IPS DF 4.7 (cell line): ENCODE measurements at regions not wholly inside any gene's neighbourhood (a gene's known extent, or its start where the extent isn't known, plus 50 kb on each side); places are given as distances from the start of the nearest gene placed in this dataset.
"Not testable (repeated sequence)": the region's sequence is repeated elsewhere in the genome, so short reads cannot be mapped to it uniquely, and the experiment has no call there.

Experiments used
- DNase-seq: peaks from one replicate; pipeline ENCODE4 v3.0.0-alpha.2; 2013; ENCODE audit warnings: low spot score; ENCODE audit errors: extremely low read depth

DNA sequence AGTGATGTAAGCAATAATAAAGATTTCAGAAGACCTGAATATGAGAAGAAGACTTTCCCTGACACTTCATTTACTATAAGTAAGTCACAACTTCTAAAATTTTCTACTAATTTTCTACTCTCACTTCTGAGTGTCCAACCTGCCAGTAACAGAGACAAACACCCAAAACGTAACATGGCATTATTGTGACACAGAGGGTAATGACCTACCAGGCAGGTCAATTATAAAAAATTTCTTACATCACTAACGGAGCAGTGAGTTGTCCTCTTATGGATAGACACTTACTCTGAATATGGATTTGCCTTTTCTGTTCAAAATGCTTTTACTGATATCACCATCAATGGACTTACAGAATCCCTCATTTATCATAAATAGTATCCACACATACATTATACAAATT is 405.9 kb upstream of the MAGEB16 start:
- no peak for DNase-seq

DNA sequence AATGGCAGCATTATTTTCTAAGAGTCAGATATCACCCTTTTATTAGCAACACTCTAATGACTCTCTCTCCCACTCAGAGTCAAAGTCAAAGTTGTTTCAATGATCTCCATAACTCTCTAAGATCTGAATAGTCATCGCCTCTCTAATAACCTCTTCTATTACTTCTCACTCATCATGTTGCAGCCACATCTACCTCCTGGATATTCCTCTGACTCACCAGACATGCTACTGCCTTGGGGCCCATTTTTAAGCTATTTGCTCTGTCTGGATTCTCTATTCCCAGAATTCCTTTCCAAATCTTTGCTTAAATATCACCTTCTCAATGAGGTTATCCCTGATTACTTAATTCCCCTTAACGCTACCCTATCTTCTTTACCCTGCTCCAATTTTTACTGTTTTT is 391.8 kb upstream of the MAGEB16 start:
- DNase-seq = no peak

DNA sequence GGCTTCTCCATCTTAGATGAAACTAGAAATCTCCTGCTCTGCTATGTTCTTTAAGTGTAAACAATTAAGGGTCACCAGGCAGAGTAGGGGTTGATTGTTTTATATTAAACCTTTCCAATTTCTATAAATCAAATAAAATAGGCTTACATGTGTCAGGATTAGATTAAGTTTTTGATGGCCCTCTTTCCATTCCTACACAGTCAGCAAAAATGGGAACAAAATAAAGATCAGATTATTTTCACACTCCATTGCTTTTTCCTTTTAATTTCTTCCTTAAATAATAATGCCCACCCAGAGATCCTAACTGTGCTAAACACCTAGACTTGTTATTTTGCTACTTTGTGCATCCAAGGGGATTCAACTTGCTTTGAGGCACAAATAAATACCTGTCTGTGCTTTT is 381.4 kb upstream of the MAGEB16 start:
- no peak for DNase-seq

GRCh38 chrX:35432056-35432455 is 366.1 kb upstream of the MAGEB16 start:
- DNase-seq = no peak

- no peak for DNase-seq
These were observed 359.0 kb upstream of the MAGEB16 start for GRCh38 chrX:35439034-35439660.

DNA sequence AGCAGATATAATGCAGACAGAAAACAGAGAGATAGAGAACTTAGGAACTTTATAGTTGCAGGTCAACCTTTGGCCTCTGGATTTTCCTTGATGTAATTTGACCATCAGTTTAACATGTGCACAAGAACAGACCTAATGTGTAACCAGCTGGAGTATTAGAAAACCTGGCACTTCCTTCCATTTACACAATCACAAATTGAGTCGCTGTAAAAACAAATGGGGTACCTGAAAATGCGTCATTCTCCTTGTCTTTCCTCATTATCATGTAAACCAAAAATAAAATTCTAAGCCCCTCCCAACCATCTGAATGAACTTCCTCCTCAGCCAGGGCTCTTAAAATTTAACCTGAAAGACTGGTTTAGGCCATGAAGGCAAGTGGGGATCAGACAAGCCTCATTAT is 358.4 kb upstream of the MAGEB16 start:
- no peak for DNase-seq

- DNase-seq = no peak
These were observed 355.7 kb upstream of the MAGEB16 start for GRCh38 chrX:35442421-35442820.

DNA sequence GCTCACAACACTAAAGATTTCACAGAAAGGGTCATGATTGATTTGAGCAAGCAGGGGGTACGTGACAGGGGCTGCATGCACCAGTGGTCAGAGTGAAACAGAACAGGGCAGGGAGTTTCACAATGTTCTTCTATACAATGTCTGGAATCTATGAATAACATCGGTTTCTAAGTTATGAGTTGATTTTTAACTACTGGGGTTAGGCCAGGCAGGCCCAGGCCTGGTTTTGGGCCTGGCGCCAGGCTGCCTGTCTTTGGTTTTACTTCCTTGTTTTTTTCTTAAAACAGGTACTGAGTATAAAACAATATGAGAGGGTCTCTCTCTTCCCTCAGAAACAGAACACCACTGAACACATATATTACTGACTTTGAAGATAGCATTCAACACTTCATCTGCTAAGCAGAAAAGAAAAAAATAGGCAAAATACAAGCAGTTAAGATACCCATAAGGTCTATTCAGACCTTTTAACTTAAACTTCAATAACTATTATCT is 355.0 kb upstream of the MAGEB16 start:
- not testable (repeated sequence) for DNase-seq

GRCh38 chrX:35444671-35445355 is 353.3 kb upstream of the MAGEB16 start:
- no peak for DNase-seq

- DNase-seq = no peak
These were observed 352.2 kb upstream of the MAGEB16 start for GRCh38 chrX:35445912-35446311.

- no peak for DNase-seq
These were observed 341.3 kb upstream of the MAGEB16 start for GRCh38 chrX:35456891-35457290.

DNA sequence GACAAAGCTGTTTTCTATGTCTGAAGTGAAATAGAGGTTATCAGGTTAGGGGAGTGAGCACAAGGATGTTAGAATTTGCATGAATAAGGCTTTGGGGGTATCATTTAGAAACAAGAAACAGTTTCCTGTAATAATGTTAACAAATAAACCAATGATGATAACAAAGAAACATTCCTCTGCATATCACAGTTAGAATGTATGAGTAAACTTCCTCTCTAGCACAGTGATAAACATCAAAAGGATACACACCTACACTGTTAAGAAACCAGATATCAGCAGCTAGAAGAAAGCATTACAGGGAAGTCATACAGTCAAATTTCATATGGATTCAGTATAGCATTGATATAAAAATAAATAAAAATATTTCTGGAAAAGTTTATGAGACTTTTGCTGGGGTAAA is 340.0 kb upstream of the MAGEB16 start:
- no peak for DNase-seq

- DNase-seq = no peak
These were observed 337.0 kb upstream of the MAGEB16 start for GRCh38 chrX:35461164-35461563.

- not testable (repeated sequence) for DNase-seq
These were observed 301.5 kb upstream of the MAGEB16 start for GRCh38 chrX:35496671-35497070.

DNA sequence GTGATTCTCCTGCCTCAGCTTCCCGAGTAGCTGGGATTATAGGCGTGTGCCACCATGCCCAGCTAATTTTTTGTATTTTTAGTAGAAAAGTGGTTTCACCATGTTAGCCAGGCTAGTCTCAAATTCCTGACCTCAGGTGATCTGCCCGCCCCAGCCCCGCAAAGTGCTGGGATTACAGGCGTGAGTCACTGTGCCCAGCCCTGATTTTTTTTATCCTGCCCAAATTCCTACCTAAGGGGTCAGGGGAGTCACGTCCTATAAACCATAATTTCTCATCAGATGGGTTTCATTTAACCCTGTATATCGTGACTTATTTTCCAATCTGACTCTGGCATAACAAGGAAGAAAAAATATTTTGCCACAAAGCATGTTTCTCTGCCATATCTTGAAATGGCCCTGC is 300.7 kb upstream of the MAGEB16 start:
- not testable (repeated sequence) for DNase-seq

- DNase-seq = no peak
These were observed 298.9 kb upstream of the MAGEB16 start for GRCh38 chrX:35499071-35499862.

DNA sequence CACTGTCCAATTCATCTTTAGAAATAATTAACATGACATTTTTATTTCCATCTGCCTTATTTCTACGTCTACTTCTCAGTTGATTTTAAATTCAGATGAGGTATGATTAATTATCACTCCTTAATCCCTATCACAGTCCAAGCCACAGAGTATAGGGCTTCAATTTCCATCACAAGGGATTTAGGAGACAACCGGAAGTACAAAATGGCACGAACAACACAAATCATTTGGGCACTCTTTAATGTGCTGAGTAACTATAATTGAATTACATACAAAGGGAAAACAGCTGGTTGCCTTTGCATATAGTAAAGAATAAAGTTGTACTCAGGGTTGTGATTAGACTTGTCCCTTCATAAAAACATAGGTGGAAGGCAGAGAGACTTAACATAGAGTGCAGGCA is 290.4 kb upstream of the MAGEB16 start:
- no peak for DNase-seq

- not testable (repeated sequence) for DNase-seq
These were observed 250.1 kb upstream of the MAGEB16 start for GRCh38 chrX:35548003-35548402.

DNA sequence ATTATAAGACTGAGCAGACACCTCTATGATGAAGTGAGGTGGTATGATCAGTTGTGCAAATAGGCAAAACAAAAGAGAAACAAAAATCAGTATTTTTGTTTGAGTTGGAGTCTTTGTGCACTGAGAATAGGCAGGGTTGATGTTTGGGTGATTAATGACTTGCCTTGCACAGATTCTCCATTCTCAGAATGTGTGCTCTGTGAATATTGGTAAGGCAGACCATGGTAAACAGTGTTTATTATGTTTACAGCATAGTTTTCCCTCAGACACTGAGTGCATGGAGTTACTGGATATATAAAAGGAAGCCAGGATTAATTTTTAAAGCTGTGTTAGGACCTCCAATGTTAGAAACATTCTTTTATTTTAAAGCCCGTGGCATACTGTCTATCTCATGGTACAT is 240.2 kb upstream of the MAGEB16 start:
- DNase-seq = no peak

- DNase-seq = no peak
These were observed 236.2 kb upstream of the MAGEB16 start for GRCh38 chrX:35561985-35562384.

GRCh38 chrX:35562395-35562794 is 235.7 kb upstream of the MAGEB16 start:
- DNase-seq = no peak

DNA sequence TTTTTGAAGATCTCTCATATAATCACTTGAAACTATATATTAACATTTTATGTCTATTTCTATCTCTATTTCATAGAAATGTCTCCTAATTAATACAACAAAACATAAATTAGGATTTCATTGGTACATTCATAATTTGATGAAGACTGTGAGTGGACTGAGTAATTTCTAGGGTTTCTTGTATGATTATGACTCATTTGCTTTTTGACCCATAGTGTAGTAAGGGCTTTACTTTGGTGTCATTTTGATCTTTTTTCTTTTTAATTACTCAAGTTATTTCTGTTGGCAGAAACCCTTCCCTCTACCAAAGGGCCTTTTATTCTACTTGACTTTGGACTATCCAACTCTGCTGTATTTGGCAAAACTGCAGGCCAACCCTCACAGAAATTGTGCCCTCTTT is 207.9 kb upstream of the MAGEB16 start:
- no peak for DNase-seq
